B cell (primary cell): ENCODE measurements at regions not wholly inside any gene's neighbourhood (a gene's known extent, or its start where the extent isn't known, plus 50 kb on each side); places are given as distances from the start of the nearest gene placed in this dataset.

Experiments used
- ATAC-seq: fragments of 200-7000 bp; cut with Tn5 transposase; one replicate; pipeline ENCODE4 v1.10.0; 2021; ENCODE audit warnings: low read depth, mild to moderate bottlenecking, moderate number of reproducible peaks, moderate library complexity
- CTCF ChIA-PET: fragments of 350-600 bp; sonication (Branson Sonifier 250); formaldehyde crosslinking; loops from one replicate; lab custom pipeline; 2021; ENCODE audit warnings: antibody characterized with exemption, inconsistent platforms; lab: Charles Lee
- POLR2A ChIA-PET: fragments of 350-600 bp; sonication (Branson Sonifier 250); formaldehyde crosslinking; loops from one replicate; lab custom pipeline; 2021; ENCODE audit warnings: antibody characterized with exemption; lab: Charles Lee
- DNase-seq: peaks from one replicate; pipeline ENCODE4 v3.0.0; 2013
- H2AFZ ChIP-seq: 2 replicates; pipeline ENCODE4 v1.6.1; 2012; ENCODE audit warnings: mild to moderate bottlenecking, low read depth, low read length; ENCODE audit not compliant: insufficient read depth, poor library complexity, severe bottlenecking
- H3K27ac ChIP-seq, 2 donors: 1 replicate in 1 of 2; 2 replicates in 1 of 2; pipeline ENCODE4 v1.5.1; 2012 to 2013; ENCODE audit warnings: low read length in 2 of 2, mild to moderate bottlenecking in 2 of 2, moderate library complexity in 1 of 2
- H3K27me3 ChIP-seq, 4 experiments: fragments of 200-600 bp in 1 of 4; sonication (generic) in 1 of 4; replicated peaks in 1 of 4; 1 replicate in 2 of 4; 2 replicates in 2 of 4; pipeline versions ENCODE4 v1.6.1 to v1.7.0; 2013 to 2016; ENCODE audit warnings: low read length in 3 of 4, mild to moderate bottlenecking in 2 of 4, mixed read lengths in 1 of 4, moderate library complexity in 1 of 4; ENCODE audit not compliant: insufficient read depth in 4 of 4, control insufficient read depth in 3 of 4; ENCODE audit errors: control extremely low read depth in 1 of 4
- H3K36me3 ChIP-seq, 2 experiments: replicated peaks in 1 of 2; 1 replicate in 1 of 2; 2 replicates in 1 of 2; pipeline versions ENCODE4 v1.6.1 to v1.7.1; 2013; ENCODE audit warnings: low read length in 1 of 2; ENCODE audit not compliant: insufficient read depth in 2 of 2, control insufficient read depth in 1 of 2; ENCODE audit errors: control extremely low read depth in 1 of 2, extremely low read depth in 1 of 2
- H3K4me1 ChIP-seq, 2 donors: fragments of 200-600 bp in 1 of 2; sonication (generic) in 1 of 2; 1 replicate in 1 of 2; 2 replicates in 1 of 2; pipeline versions ENCODE4 v1.5.1 to v1.6.1; 2013 to 2017; ENCODE audit warnings: low read length in 2 of 2; ENCODE audit not compliant: control insufficient read depth in 2 of 2, insufficient read depth in 2 of 2
- H3K4me2 ChIP-seq: replicated peaks from 2 replicates; pipeline ENCODE3; 2012; ENCODE audit warnings: mild to moderate bottlenecking, low read depth, low read length; ENCODE audit not compliant: poor library complexity, severe bottlenecking
- H3K4me3 ChIP-seq, 5 experiments: fragments of 200-600 bp in 1 of 5; sonication (generic) in 1 of 5; 1 replicate in 3 of 5; 2 replicates in 2 of 5; pipeline versions ENCODE4 v1.5.1 to v1.7.0; 2011 to 2016; ENCODE audit warnings: low read length in 4 of 5, mild to moderate bottlenecking in 4 of 5, low read depth in 2 of 5, control low read depth in 1 of 5, moderate library complexity in 1 of 5; ENCODE audit not compliant: insufficient read depth in 1 of 5; ENCODE audit errors: control extremely low read depth in 1 of 5, extremely low read depth in 1 of 5
- H3K79me2 ChIP-seq: fragments of 200-600 bp; sonication (generic); one replicate; pipeline ENCODE4 v1.6.0; 2016; ENCODE audit warnings: low read length; ENCODE audit not compliant: control insufficient read depth, insufficient read depth
- H3K9ac ChIP-seq: fragments of 200-600 bp; sonication (generic); 2 replicates; pipeline ENCODE4 v1.6.1; 2017; ENCODE audit warnings: mild to moderate bottlenecking, low read length, moderate library complexity
- H3K9me3 ChIP-seq, 3 donors: one replicate each; pipeline versions ENCODE4 v1.6.1 to v1.7.1; 2013; ENCODE audit warnings: low read length in 2 of 3; ENCODE audit not compliant: control insufficient read depth in 2 of 3, insufficient read depth in 1 of 3; ENCODE audit errors: control extremely low read depth in 1 of 3
- H4K20me1 ChIP-seq: 2 replicates; pipeline ENCODE4 v1.6.0; 2012; ENCODE audit warnings: mild to moderate bottlenecking, low read length; ENCODE audit not compliant: insufficient read depth, control insufficient read depth, poor library complexity, severe bottlenecking
- H3K27ac Mint-ChIP-seq: one replicate; pipeline ENCODE4 v1.8.0; 2021; ENCODE audit warnings: mixed read lengths
- H3K27me3 Mint-ChIP-seq: one replicate; pipeline ENCODE4 v1.8.0; 2021; ENCODE audit warnings: mixed read lengths
- H3K4me1 Mint-ChIP-seq: one replicate; pipeline ENCODE4 v1.8.0; 2021; ENCODE audit warnings: mixed read lengths
- H3K4me3 Mint-ChIP-seq: one replicate; pipeline ENCODE4 v1.8.0; 2021; ENCODE audit warnings: mixed read lengths
- H3K9me3 Mint-ChIP-seq: one replicate; pipeline ENCODE4 v1.8.0; 2022; ENCODE audit warnings: mixed read lengths; ENCODE audit not compliant: insufficient read depth
- EZH2 ChIP-seq: IDR thresholded peaks from 2 replicates; pipeline ENCODE4 v1.6.1; 2012; ENCODE audit warnings: borderline replicate concordance, low read depth, mild to moderate bottlenecking, moderate library complexity, low read length; ENCODE audit not compliant: insufficient read depth, poor library complexity, severe bottlenecking
- WGBS: methylation state at CpG from one replicate; pipeline ENCODE4 v1.1.5; 2013; ENCODE audit warnings: missing lambda C conversion rate; ENCODE audit not compliant: insufficient coverage; 5-methylcytosine and 5-hydroxymethylcytosine counted together
- intact Hi-C: fragments of 100-400 bp; cut with micrococcal nuclease; formaldehyde crosslinking; loops from one replicate; pipeline ENCODE4 v1.10.0; 2022
- TF ChIP-seq, protein P1 (sequence below): fragments of 200-600 bp; IDR thresholded peaks from one replicate; pipeline ENCODE4 v1.8.0; 2022; ENCODE audit warnings: antibody characterized with exemption, mild to moderate bottlenecking

DNA sequence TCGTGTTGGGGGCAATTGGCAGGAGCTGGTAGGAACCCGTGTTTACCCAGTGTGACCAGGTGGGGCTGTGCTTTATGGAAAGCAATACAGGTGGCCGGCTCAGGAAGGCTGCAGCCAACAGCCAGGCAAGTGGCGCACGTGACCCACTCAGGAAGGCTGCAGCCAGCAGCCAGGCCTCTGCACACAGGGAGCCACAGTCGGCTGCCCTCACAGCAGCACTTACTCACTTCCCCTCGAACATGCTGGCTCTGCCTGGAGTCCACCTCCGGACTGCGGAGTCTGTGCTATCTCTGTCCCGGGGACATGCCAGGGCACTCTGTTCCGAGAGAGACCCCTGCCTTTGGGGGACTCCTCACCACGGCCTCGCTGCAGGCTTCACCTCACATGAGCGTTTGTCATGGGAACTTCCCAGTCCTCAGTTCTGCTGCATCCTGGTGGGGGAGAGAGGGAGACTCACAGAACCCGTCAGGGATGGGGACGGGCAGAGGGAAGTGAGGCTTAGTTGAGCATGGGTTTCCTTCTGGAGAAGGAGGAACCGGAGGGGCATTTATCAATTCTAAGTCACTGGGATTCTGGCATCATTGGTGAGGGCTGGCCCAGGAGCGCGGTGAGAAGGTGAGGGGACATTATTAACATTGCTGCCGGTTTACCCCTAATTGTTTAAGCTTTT, 76.8 kb downstream of the TTLL2 start:
- H3K9ac ChIP-seq: no peak overlapping the region
- H3K4me3 Mint-ChIP-seq: no peak overlapping the region
- ATAC-seq (no peak), DNase-seq (no peak)
- peaks cover 15% of the 10 kb centered on the region for H3K27me3 Mint-ChIP-seq
- H3K4me1 Mint-ChIP-seq: no peaks in the 10 kb centered on the region
- TF ChIP-seq EZH2: no peak
- TF ChIP-seq, protein P1, sequence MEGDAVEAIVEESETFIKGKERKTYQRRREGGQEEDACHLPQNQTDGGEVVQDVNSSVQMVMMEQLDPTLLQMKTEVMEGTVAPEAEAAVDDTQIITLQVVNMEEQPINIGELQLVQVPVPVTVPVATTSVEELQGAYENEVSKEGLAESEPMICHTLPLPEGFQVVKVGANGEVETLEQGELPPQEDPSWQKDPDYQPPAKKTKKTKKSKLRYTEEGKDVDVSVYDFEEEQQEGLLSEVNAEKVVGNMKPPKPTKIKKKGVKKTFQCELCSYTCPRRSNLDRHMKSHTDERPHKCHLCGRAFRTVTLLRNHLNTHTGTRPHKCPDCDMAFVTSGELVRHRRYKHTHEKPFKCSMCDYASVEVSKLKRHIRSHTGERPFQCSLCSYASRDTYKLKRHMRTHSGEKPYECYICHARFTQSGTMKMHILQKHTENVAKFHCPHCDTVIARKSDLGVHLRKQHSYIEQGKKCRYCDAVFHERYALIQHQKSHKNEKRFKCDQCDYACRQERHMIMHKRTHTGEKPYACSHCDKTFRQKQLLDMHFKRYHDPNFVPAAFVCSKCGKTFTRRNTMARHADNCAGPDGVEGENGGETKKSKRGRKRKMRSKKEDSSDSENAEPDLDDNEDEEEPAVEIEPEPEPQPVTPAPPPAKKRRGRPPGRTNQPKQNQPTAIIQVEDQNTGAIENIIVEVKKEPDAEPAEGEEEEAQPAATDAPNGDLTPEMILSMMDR: no peak
- no peak overlapping the region for H3K4me2 ChIP-seq
- H3K9me3 ChIP-seq: no peaks in the 10 kb centered on the region
- no peaks in the 10 kb centered on the region for H3K36me3 ChIP-seq
- peaks cover 0 to 3% (median 0%) of the 10 kb centered on the region in 4 experiments for H3K27me3 ChIP-seq
- H3K4me3 ChIP-seq: no peak overlapping the region
- no peak overlapping the region for H3K27ac ChIP-seq
- H3K9me3 Mint-ChIP-seq: no peaks in the 10 kb centered on the region
- H3K4me1 ChIP-seq: no peaks in the 10 kb centered on the region
- ChIA-PET POLR2A (no interaction called here), CTCF (no interaction called here)
- H4K20me1 ChIP-seq: no peaks in the 10 kb centered on the region
- WGBS: 45% methylated on average over 17 of the region's 20 CpGs
- H3K27ac Mint-ChIP-seq: no peak overlapping the region
- H3K79me2 ChIP-seq: no peaks in the 10 kb centered on the region
- H2AFZ ChIP-seq: no peak overlapping the region
- intact Hi-C loops: no loop called here

DNA sequence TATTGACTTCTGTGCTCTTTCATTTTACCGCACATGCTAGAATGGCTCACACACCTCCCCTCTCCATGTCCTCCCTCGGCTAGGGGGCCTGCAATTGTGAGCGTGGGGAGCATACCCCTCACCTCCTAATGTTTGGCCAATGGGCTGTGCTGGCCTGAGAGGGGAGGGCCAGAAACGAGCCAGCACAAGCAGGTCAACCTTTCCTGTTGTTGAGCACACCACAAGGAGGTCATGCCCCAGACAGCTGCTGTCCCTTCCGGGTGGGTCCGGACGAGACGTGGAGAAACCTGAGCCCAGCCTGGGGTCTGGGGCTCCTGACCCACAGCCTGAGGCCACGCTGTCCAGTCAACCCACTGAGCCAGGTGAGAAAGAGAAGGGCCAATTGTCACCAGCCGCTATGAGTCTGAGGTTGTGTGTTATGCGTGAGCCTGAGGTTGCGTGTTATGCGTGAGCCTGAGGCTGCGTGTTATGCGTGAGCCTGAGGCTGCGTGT, 77.4 kb downstream of the TTLL2 start:
- H3K27ac ChIP-seq: no peak overlapping the region
- no peak overlapping the region for H3K4me2 ChIP-seq
- no peak overlapping the region for H2AFZ ChIP-seq
- TF ChIP-seq, protein P1: no peak
- no peak for TF ChIP-seq EZH2
- H3K4me1 Mint-ChIP-seq: no peaks in the 10 kb centered on the region
- DNase-seq (no peak), ATAC-seq (no peak)
- H3K27ac Mint-ChIP-seq: no peak overlapping the region
- 87% methylated on average over 9 of the region's 16 CpGs for WGBS
- H3K27me3 ChIP-seq: peaks cover 0 to 3% (median 0%) of the 10 kb centered on the region in 4 experiments
- no peaks in the 10 kb centered on the region for H3K9me3 Mint-ChIP-seq
- H3K4me1 ChIP-seq: no peaks in the 10 kb centered on the region
- no peak overlapping the region for H3K4me3 ChIP-seq
- H3K9ac ChIP-seq: no peak overlapping the region
- intact Hi-C loops: no loop called here
- H3K27me3 Mint-ChIP-seq: peaks cover 15% of the 10 kb centered on the region
- no peaks in the 10 kb centered on the region for H3K9me3 ChIP-seq
- POLR2A ChIA-PET: no interaction called here
- no peaks in the 10 kb centered on the region for H3K79me2 ChIP-seq
- H4K20me1 ChIP-seq: no peaks in the 10 kb centered on the region
- H3K4me3 Mint-ChIP-seq: no peak overlapping the region
- CTCF ChIA-PET: no interaction called here
- no peaks in the 10 kb centered on the region for H3K36me3 ChIP-seq
